Ovary (tissue), 7 donors: ENCODE measurements at regions not wholly inside any gene's neighbourhood (a gene's known extent, or its start where the extent isn't known, plus 50 kb on each side); places are given as distances from the start of the nearest gene placed in this dataset.

Source experiments
- DNase-seq, 5 donors: peaks; one replicate each; pipeline ENCODE4 v3.0.0-alpha.2; 2019 to 2020
- H3K27ac ChIP-seq, 2 donors: fragments of 200-600 bp; one replicate each; pipeline versions ENCODE4 v1.5.1 to v1.8.0; 2019 to 2022
- H3K27me3 ChIP-seq: fragments of 200-600 bp; one replicate; pipeline ENCODE4 v1.8.0; 2022
- H3K36me3 ChIP-seq: fragments of 200-600 bp; sonication (generic); one replicate; pipeline ENCODE4 v1.5.1; 2019
- H3K4me1 ChIP-seq: one replicate; pipeline ENCODE4 v1.8.1; 2013; ENCODE audit warnings: mild to moderate bottlenecking, moderate library complexity; ENCODE audit not compliant: insufficient read depth
- H3K4me3 ChIP-seq: fragments of 200-600 bp; sonication (generic); one replicate; pipeline ENCODE4 v1.5.1; 2017
- H3K9me3 ChIP-seq, 2 donors: fragments of 200-600 bp in 1 of 2; sonication (generic) in 1 of 2; one replicate each; pipeline versions ENCODE4 v1.5.1 to v1.8.1; 2013 to 2019; ENCODE audit warnings: mild to moderate bottlenecking in 1 of 2, moderate library complexity in 1 of 2
- CTCF ChIP-seq, 3 donors: fragments of 450-650 bp in 2 of 3; fragments of 200-600 bp in 1 of 3; IDR thresholded peaks; one replicate each; pipeline versions ENCODE4 v1.5.1 to v1.8.0; 2016 to 2022; ENCODE audit warnings: antibody characterized with exemption in 3 of 3, mild to moderate bottlenecking in 1 of 3
- EP300 ChIP-seq: sonication (generic); formaldehyde crosslinking; IDR thresholded peaks from one replicate; pipeline ENCODE4 v1.6.1; 2017; ENCODE audit warnings: antibody characterized with exemption
- POLR2A ChIP-seq: fragments of 450-650 bp; IDR thresholded peaks from one replicate; pipeline ENCODE4 v1.6.1; 2017; ENCODE audit warnings: antibody characterized with exemption, mild to moderate bottlenecking, moderate library complexity
- WGBS, 3 donors: extraction: QIAGEN DNeasy Blood & Tissue Kit in 1 of 3; methylation state at CpG; one replicate each; pipeline versions ENCODE4 v1.1.5 to v1.1.7; 2013 to 2017; 5-methylcytosine and 5-hydroxymethylcytosine counted together
- intact Hi-C, 4 donors: fragments of 100-400 bp; cut with DNase I; formaldehyde crosslinking; loops; one replicate each; pipeline versions ENCODE4 v1.11.0 to v1.15.1; 2022 to 2023
- donor health status: DM: no; HTN: no; CAD: no; lungs with moderate emphysema.
- donor health status: DM: no; HTN: no; CAD: no.
- donor health status: Bipolar disorder and iron deficiency.
- donor health status: DM: no; HTN: no; CAD: no.
- donor health status: DM: yes; HTN: yes; CAD: no.

DNA sequence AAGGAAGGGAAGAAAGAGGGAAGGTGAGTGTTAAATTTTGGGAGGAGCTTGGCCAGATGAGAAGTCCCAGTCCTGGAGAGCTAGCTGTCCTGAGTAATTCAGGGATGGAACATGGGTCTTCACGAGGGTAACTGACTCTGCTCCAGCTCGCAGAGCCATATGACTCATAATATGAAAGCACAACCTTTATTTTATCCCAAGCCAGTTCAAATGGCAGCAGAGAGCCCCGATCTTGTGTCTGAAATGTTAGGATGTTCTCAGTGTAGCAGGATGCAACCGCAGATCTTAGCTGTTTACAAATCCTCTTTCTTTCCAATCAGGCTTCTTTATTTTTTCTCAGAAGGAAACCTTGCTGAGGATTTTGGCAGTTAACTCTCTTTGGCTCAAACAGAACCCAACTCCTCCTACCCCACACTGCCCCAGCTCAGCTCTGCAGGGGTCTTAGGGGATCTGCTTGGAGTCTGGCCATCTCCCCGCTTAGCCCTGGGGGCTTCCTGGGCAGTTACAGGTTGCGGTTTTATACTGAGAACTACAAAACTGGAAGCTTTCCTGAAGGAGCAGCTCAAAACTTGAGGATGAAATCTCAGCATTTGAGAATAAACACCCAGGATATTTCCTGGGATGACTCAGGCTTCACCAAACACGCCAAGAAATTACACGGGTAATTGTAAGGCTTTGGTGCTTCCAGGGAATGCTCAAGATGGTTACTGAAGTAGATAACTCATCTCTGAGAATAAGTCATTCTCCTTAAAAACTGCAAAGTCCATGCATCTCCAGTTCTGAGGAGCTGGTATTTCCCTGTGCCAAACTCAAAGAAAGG is 92.5 kb downstream of the VCPKMT start:
- Histone ChIP-seq H3K27ac (no peak overlapping the region), H3K36me3 (no peaks in the 10 kb centered on the region), H3K4me3 (peak overlapping the region; percentile 14), H3K9me3 (no peaks in the 10 kb centered on the region), H3K27me3 (no peaks in the 10 kb centered on the region), H3K4me1 (peaks cover 1% of the 10 kb centered on the region)
- TF ChIP-seq EP300 (no peak), CTCF (IDR thresholded peaks at IDR 0.05) (no peak), POLR2A (no peak)
- DNase-seq: no peak
- 17 to 23% (median 20%) methylated on average over 8 of the region's 8 CpGs for WGBS, 3 donors
- intact Hi-C loops: no loop called here

- DNase-seq: no peak
- H3K9me3 ChIP-seq: no peaks in the 10 kb centered on the region
- no peaks in the 10 kb centered on the region for H3K27me3 ChIP-seq
- H3K4me1 ChIP-seq: peaks cover 1% of the 10 kb centered on the region
- TF ChIP-seq EP300: no peak
- no peak for TF ChIP-seq CTCF (IDR thresholded peaks at IDR 0.05)
- no peak overlapping the region for H3K4me3 ChIP-seq
- intact Hi-C loops: no loop called here
- H3K36me3 ChIP-seq: no peaks in the 10 kb centered on the region
- 67 to 82% (median 81%) methylated on average over 3 of the region's 3 CpGs for whole genome bisulfite sequencing, 3 donors
- no peak overlapping the region for H3K27ac ChIP-seq
Observed at GRCh38 chr14:50025073-50025472, 91.3 kb downstream of the VCPKMT start.

GRCh38 chr14:50025776-50026175 is 90.6 kb downstream of the VCPKMT start:
- intact Hi-C loops: no loop called here
- DNase-seq: no peak
- H3K4me1 ChIP-seq: peaks cover 1% of the 10 kb centered on the region
- TF ChIP-seq CTCF (IDR thresholded peaks at IDR 0.05) (no peak), EP300 (no peak), POLR2A (no peak)
- no peak overlapping the region for H3K4me3 ChIP-seq
- H3K36me3 ChIP-seq: no peaks in the 10 kb centered on the region
- no peaks in the 10 kb centered on the region for H3K27me3 ChIP-seq
- no peak overlapping the region for H3K27ac ChIP-seq
- no peaks in the 10 kb centered on the region for H3K9me3 ChIP-seq
- WGBS, 3 donors: 74 to 92% (median 80%) methylated on average over 2 of the region's 2 CpGs

- WGBS, 3 donors: 93 to 97% (median 95%) methylated on average over 3 of the region's 3 CpGs
- Histone ChIP-seq H3K27me3 (no peaks in the 10 kb centered on the region), H3K27ac (no peak overlapping the region), H3K9me3 (no peaks in the 10 kb centered on the region), H3K36me3 (no peaks in the 10 kb centered on the region), H3K4me1 (peaks cover 1% of the 10 kb centered on the region), H3K4me3 (no peak overlapping the region)
- DNase-seq: no peak
- TF ChIP-seq EP300 (no peak), CTCF (IDR thresholded peaks at IDR 0.05) (no peak), POLR2A (no peak)
- intact Hi-C loops: no loop called here
Observed at GRCh38 chr14:50026396-50026795, 90.0 kb downstream of the VCPKMT start.
